CD14-positive monocyte (primary cell): ENCODE measurements at regions not wholly inside any gene's neighbourhood (a gene's known extent, or its start where the extent isn't known, plus 50 kb on each side); places are given as distances from the start of the nearest gene placed in this dataset.

Experiments
- DNase-seq, 3 donors: peaks; one replicate each; pipeline ENCODE4 v3.0.0-alpha.2; 2011 to 2022
- H2AFZ ChIP-seq: 2 replicates; pipeline ENCODE4 v1.6.0; 2012; ENCODE audit warnings: mild to moderate bottlenecking, low read depth, low read length, inconsistent platforms; ENCODE audit not compliant: insufficient read depth, poor library complexity, severe bottlenecking
- H3K27ac ChIP-seq, 2 donors: 1 replicate in 1 of 2; 2 replicates in 1 of 2; pipeline ENCODE4 v1.5.1; 2012 to 2013; ENCODE audit warnings: low read length in 2 of 2, control low read depth in 1 of 2, inconsistent platforms in 1 of 2, low read depth in 1 of 2, mild to moderate bottlenecking in 1 of 2
- H3K27me3 ChIP-seq, 2 donors: one replicate each; pipeline versions ENCODE4 v1.6.0 to v1.6.1; 2011 to 2013; ENCODE audit warnings: low read length in 2 of 2; ENCODE audit not compliant: control insufficient read depth in 2 of 2, insufficient read depth in 2 of 2
- H3K36me3 ChIP-seq, 2 donors: replicated peaks in 1 of 2; 1 replicate in 1 of 2; 2 replicates in 1 of 2; pipeline versions ENCODE4 v1.5.1 to v1.6.1; 2012 to 2013; ENCODE audit warnings: low read length in 2 of 2, control low read depth in 1 of 2, inconsistent platforms in 1 of 2, mild to moderate bottlenecking in 1 of 2; ENCODE audit not compliant: insufficient read depth in 2 of 2, control insufficient read depth in 1 of 2
- H3K4me1 ChIP-seq, 2 donors: 1 replicate in 1 of 2; 2 replicates in 1 of 2; pipeline versions ENCODE4 v1.5.1 to v1.6.1; 2012 to 2013; ENCODE audit warnings: low read length in 2 of 2, control low read depth in 1 of 2, inconsistent platforms in 1 of 2, mild to moderate bottlenecking in 1 of 2, moderate library complexity in 1 of 2; ENCODE audit not compliant: insufficient read depth in 2 of 2, control insufficient read depth in 1 of 2
- H3K4me2 ChIP-seq: replicated peaks from 2 replicates; pipeline ENCODE3; 2012; ENCODE audit warnings: low read length, moderate library complexity, mild to moderate bottlenecking; ENCODE audit not compliant: poor library complexity, severe bottlenecking; ENCODE audit errors: extremely low read depth
- H3K4me3 ChIP-seq, 3 experiments: fragments of 200-600 bp in 1 of 3; sonication (generic) in 1 of 3; replicated peaks in 1 of 3; 1 replicate in 2 of 3; 2 replicates in 1 of 3; pipeline ENCODE4 v1.5.1; 2011 to 2013; ENCODE audit warnings: low read length in 3 of 3, mild to moderate bottlenecking in 3 of 3, control low read depth in 2 of 3, low read depth in 2 of 3, inconsistent platforms in 1 of 3, moderate library complexity in 1 of 3
- H3K79me2 ChIP-seq: 2 replicates; pipeline ENCODE4 v1.6.0; 2012; ENCODE audit warnings: mild to moderate bottlenecking, control low read depth, inconsistent platforms, low read length, moderate library complexity; ENCODE audit not compliant: insufficient read depth
- H3K9ac ChIP-seq: 2 replicates; pipeline ENCODE4 v1.6.0; 2017; ENCODE audit warnings: low read length, mild to moderate bottlenecking; ENCODE audit not compliant: insufficient read depth, poor library complexity, severe bottlenecking
- H3K9me3 ChIP-seq, 2 donors: replicated peaks in 1 of 2; 1 replicate in 1 of 2; 2 replicates in 1 of 2; pipeline versions ENCODE4 v1.5.1 to v1.6.1; 2012 to 2013; ENCODE audit warnings: low read length in 2 of 2, control low read depth in 1 of 2; ENCODE audit not compliant: control insufficient read depth in 1 of 2, insufficient read depth in 1 of 2
- H4K20me1 ChIP-seq: 2 replicates; pipeline ENCODE4 v1.6.0; 2012; ENCODE audit warnings: mild to moderate bottlenecking, low read length, control low read depth, moderate library complexity; ENCODE audit not compliant: insufficient read depth
- H3K27ac Mint-ChIP-seq, 7 donors: one replicate each; pipeline ENCODE4 v1.8.0; 2020; ENCODE audit warnings: mild to moderate bottlenecking in 7 of 7, mixed read lengths in 7 of 7, moderate library complexity in 6 of 7, inconsistent platforms in 2 of 7
- H3K27me3 Mint-ChIP-seq, 3 donors: one replicate each; pipeline ENCODE4 v1.8.0; 2021 to 2022; ENCODE audit warnings: low read depth in 3 of 3, mild to moderate bottlenecking in 3 of 3, mixed read lengths in 3 of 3, moderate library complexity in 3 of 3, inconsistent platforms in 1 of 3
- H3K36me3 Mint-ChIP-seq, 2 donors: one replicate each; pipeline ENCODE4 v1.8.0; 2020; ENCODE audit warnings: mixed read lengths in 2 of 2, inconsistent platforms in 1 of 2, mild to moderate bottlenecking in 1 of 2
- H3K4me1 Mint-ChIP-seq: one replicate; pipeline ENCODE4 v1.8.0; 2020; ENCODE audit warnings: mild to moderate bottlenecking, mixed read lengths
- H3K4me3 Mint-ChIP-seq, 2 donors: one replicate each; pipeline ENCODE4 v1.8.0; 2020; ENCODE audit warnings: mild to moderate bottlenecking in 2 of 2, mixed read lengths in 2 of 2, moderate library complexity in 1 of 2
- H3K9me3 Mint-ChIP-seq, 7 donors: one replicate each; pipeline ENCODE4 v1.8.0; 2020 to 2022; ENCODE audit warnings: mixed read lengths in 7 of 7, mild to moderate bottlenecking in 6 of 7, moderate library complexity in 6 of 7, inconsistent platforms in 2 of 7
- CTCF ChIP-seq: fragments of 200-600 bp; IDR thresholded peaks from one replicate; pipeline ENCODE4 v1.8.0; 2022; ENCODE audit warnings: antibody characterized with exemption, mild to moderate bottlenecking
- WGBS: methylation state at CpG from one replicate; pipeline ENCODE4 v1.1.5; 2013; ENCODE audit warnings: missing lambda C conversion rate; ENCODE audit not compliant: insufficient coverage; 5-methylcytosine and 5-hydroxymethylcytosine counted together
- intact Hi-C, 2 donors: fragments of 100-400 bp; cut with micrococcal nuclease; formaldehyde crosslinking; loops; one replicate each; pipeline versions ENCODE4 v1.15.0 to v1.15.1; 2023

GRCh38 chr2:17043173-17043572, 377.5 kb upstream of the CYRIA start:
- 63% methylated on average over 1 of the region's 1 CpG for WGBS

GRCh38 chr2:17036361-17036760, 370.7 kb upstream of the CYRIA start:
- intact Hi-C loops: no loop called here
- peaks cover 0 to 3% (median 2%) of the 10 kb centered on the region in 7 donors for H3K9me3 Mint-ChIP-seq
- peaks cover 0 to 2% (median 1%) of the 10 kb centered on the region in 3 donors for H3K27me3 Mint-ChIP-seq
- no peak overlapping the region for H3K4me2 ChIP-seq
- H3K4me1 Mint-ChIP-seq: no peaks in the 10 kb centered on the region
- no peak overlapping the region for H3K4me3 ChIP-seq
- no peak for DNase-seq
- no peaks in the 10 kb centered on the region for H3K4me1 ChIP-seq
- H3K4me3 Mint-ChIP-seq: no peak overlapping the region
- no peaks in the 10 kb centered on the region for H3K9me3 ChIP-seq
- H3K27me3 ChIP-seq: no peaks in the 10 kb centered on the region
- H3K36me3 ChIP-seq: no peaks in the 10 kb centered on the region
- 96% methylated on average over 3 of the region's 5 CpGs for WGBS
- H3K9ac ChIP-seq: no peak overlapping the region
- no peaks in the 10 kb centered on the region for H3K36me3 Mint-ChIP-seq
- H3K79me2 ChIP-seq: no peaks in the 10 kb centered on the region
- no peak overlapping the region for H2AFZ ChIP-seq
- no peak overlapping the region for H3K27ac Mint-ChIP-seq
- no peak overlapping the region for H3K27ac ChIP-seq
- H4K20me1 ChIP-seq: no peaks in the 10 kb centered on the region
- no peak for TF ChIP-seq CTCF

More at GRCh38 chr2:17043173-17043572, 377.5 kb upstream of the CYRIA start:
- H3K9me3 Mint-ChIP-seq: peaks cover 0 to 10% (median 4%) of the 10 kb centered on the region in 7 donors
- Histone ChIP-seq H3K79me2 (no peaks in the 10 kb centered on the region), H3K4me3 (no peak overlapping the region), H3K9ac (no peak overlapping the region), H3K4me2 (no peak overlapping the region), H3K27me3 (no peaks in the 10 kb centered on the region), H3K36me3 (no peaks in the 10 kb centered on the region), H3K27ac (no peak overlapping the region), H4K20me1 (no peaks in the 10 kb centered on the region), H3K9me3 (no peaks in the 10 kb centered on the region), H2AFZ (no peak overlapping the region), H3K4me1 (no peaks in the 10 kb centered on the region)
- no peaks in the 10 kb centered on the region for H3K27me3 Mint-ChIP-seq
- no peak for DNase-seq
- TF ChIP-seq CTCF: no peak
- H3K4me1 Mint-ChIP-seq: no peaks in the 10 kb centered on the region
- intact Hi-C loops: no loop called here
- no peak overlapping the region for H3K27ac Mint-ChIP-seq
- no peak overlapping the region for H3K4me3 Mint-ChIP-seq
- H3K36me3 Mint-ChIP-seq: no peaks in the 10 kb centered on the region
